ENCODE measurements at regions not wholly inside any gene's neighbourhood (a gene's known extent, or its start where the extent isn't known, plus 50 kb on each side); places are given as distances from the start of the nearest gene placed in this dataset.

- no peak for DNase-seq
- no CpG with 5 or more reads among the region's 3 CpGs for WGBS (ENCODE audit: insufficient coverage)
- H3K4me1 ChIP-seq (ENCODE audit: control insufficient read depth, insufficient read depth, low read length) = peaks cover 6% of the 10 kb centered on the region
- peaks cover 3% of the 10 kb centered on the region for H3K9me3 ChIP-seq (replicated peaks; ENCODE audit: control insufficient read depth, low read depth, low read length)
- no peaks in the 10 kb centered on the region for H3K36me3 ChIP-seq (ENCODE audit: control insufficient read depth, insufficient read depth, low read length)
- H3K4me3 ChIP-seq (ENCODE audit: low read length) = no peak overlapping the region
- H3K27ac ChIP-seq (ENCODE audit: low read length) = no peak overlapping the region
- H3K27me3 ChIP-seq (ENCODE audit: control insufficient read depth, insufficient read depth, low read length) = no peaks in the 10 kb centered on the region
Measured at GRCh38 chr6:4656106-4656505, 120.1 kb upstream of the CDYL start.

- H3K9me3 ChIP-seq (replicated peaks; ENCODE audit: control insufficient read depth, low read depth, low read length) = peaks cover 3% of the 10 kb centered on the region
- no peaks in the 10 kb centered on the region for H3K36me3 ChIP-seq (ENCODE audit: control insufficient read depth, insufficient read depth, low read length)
- no peak overlapping the region for H3K4me3 ChIP-seq (ENCODE audit: low read length)
- WGBS (ENCODE audit: insufficient coverage) = 59% methylated on average over 6 of the region's 12 CpGs
- H3K4me1 ChIP-seq (ENCODE audit: control insufficient read depth, insufficient read depth, low read length) = peaks cover 2% of the 10 kb centered on the region
- DNase-seq = no peak
- no peak overlapping the region for H3K27ac ChIP-seq (ENCODE audit: low read length)
- no peaks in the 10 kb centered on the region for H3K27me3 ChIP-seq (ENCODE audit: control insufficient read depth, insufficient read depth, low read length)
Measured at GRCh38 chr6:4655196-4656025, 120.8 kb upstream of the CDYL start.

DNA sequence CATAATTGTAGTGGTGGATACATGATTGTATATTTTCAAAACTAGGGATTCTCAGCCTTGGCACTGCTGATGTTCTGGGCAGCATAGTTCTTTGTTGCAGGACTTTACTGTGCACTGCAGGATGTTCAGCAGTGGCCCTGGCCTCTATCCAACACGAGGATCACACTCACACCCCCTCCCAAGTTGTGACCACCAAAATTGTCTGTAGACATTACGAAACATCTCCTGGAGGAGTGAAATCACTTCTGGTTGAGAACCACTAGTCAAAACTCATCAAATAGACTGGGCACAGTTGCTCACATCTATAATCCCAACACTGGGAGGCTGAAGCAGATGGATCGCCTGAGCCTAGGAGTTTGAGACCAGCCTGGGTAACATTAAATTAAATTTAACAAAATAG is 123.1 kb upstream of the CDYL start:
- Histone ChIP-seq H3K27ac (ENCODE audit: low read length) (no peak overlapping the region), H3K36me3 (ENCODE audit: control insufficient read depth, insufficient read depth, low read length) (no peaks in the 10 kb centered on the region), H3K4me3 (ENCODE audit: low read length) (no peak overlapping the region), H3K4me1 (ENCODE audit: control insufficient read depth, insufficient read depth, low read length) (no peaks in the 10 kb centered on the region), H3K27me3 (ENCODE audit: control insufficient read depth, insufficient read depth, low read length) (no peaks in the 10 kb centered on the region), H3K9me3 (replicated peaks; ENCODE audit: control insufficient read depth, low read depth, low read length) (peaks cover 3% of the 10 kb centered on the region)
- DNase-seq = no peak
- 80% methylated on average over 1 of the region's 3 CpGs for WGBS (ENCODE audit: insufficient coverage)

DNA sequence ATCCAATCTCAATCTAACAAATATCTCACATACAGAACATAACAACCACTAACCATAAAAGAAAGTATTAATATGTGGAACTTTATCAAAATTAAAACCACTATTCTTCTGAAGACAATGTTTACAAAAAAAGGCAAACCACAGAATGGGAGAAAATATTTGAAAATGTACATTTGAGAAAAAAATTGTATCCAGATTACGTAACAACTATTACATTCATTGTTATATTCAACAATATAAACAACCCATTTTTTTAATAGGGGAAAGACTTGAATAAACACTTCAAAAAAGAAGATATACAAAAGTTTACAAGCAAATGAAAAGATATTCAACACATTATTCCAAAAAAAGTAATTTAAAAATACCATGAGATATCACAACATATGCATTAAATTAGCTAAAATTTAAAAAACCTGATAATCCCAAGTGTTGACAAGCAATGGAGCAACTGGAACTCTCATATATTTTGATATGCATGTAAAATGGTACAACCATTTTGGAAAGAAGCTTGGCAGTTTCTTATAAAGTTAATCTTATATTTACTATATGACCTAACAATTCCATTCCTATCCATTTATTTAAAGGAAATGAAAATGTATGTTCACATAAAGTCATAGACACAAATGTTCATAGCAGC is 124.3 kb upstream of the CDYL start:
- Histone ChIP-seq H3K4me3 (ENCODE audit: low read length) (no peak overlapping the region), H3K27ac (ENCODE audit: low read length) (no peak overlapping the region), H3K9me3 (replicated peaks; ENCODE audit: control insufficient read depth, low read depth, low read length) (peaks cover 3% of the 10 kb centered on the region), H3K4me1 (ENCODE audit: control insufficient read depth, insufficient read depth, low read length) (peaks cover 7% of the 10 kb centered on the region), H3K36me3 (ENCODE audit: control insufficient read depth, insufficient read depth, low read length) (no peaks in the 10 kb centered on the region), H3K27me3 (ENCODE audit: control insufficient read depth, insufficient read depth, low read length) (no peaks in the 10 kb centered on the region)
- WGBS (ENCODE audit: insufficient coverage) = no CpG with 5 or more reads among the region's 1 CpG
- no peak for DNase-seq

DNA sequence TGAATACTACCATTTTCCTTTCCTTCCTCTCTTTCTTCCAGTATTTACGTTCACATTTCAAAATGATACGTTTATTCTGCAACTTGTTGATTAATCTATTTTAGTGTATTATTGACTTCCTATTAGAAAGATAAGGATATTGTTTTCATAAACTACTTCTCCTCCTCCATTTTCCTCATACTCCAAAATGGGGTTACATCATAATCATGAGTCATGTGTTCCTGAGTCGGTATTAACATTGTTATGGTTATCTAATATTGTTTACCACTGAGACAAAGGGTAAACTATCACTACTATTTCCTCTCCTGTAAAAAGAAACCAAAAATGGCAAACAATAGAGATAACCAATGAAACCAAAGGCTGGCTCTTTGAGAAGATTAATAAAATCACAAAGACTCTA is 126.5 kb upstream of the CDYL start:
- H3K27me3 ChIP-seq (ENCODE audit: control insufficient read depth, insufficient read depth, low read length) = no peaks in the 10 kb centered on the region
- WGBS (ENCODE audit: insufficient coverage) = no CpG with 5 or more reads among the region's 3 CpGs
- no peak overlapping the region for H3K27ac ChIP-seq (ENCODE audit: low read length)
- peaks cover 3% of the 10 kb centered on the region for H3K9me3 ChIP-seq (replicated peaks; ENCODE audit: control insufficient read depth, low read depth, low read length)
- peaks cover 7% of the 10 kb centered on the region for H3K4me1 ChIP-seq (ENCODE audit: control insufficient read depth, insufficient read depth, low read length)
- H3K36me3 ChIP-seq (ENCODE audit: control insufficient read depth, insufficient read depth, low read length) = no peaks in the 10 kb centered on the region
- H3K4me3 ChIP-seq (ENCODE audit: low read length) = no peak overlapping the region
- no peak for DNase-seq

GRCh38 chr6:4647414-4648365 is 128.5 kb upstream of the CDYL start:
- H3K4me1 ChIP-seq (ENCODE audit: control insufficient read depth, insufficient read depth, low read length) = peaks cover 7% of the 10 kb centered on the region
- H3K27ac ChIP-seq (ENCODE audit: low read length) = no peak overlapping the region
- peaks cover 3% of the 10 kb centered on the region for H3K9me3 ChIP-seq (replicated peaks; ENCODE audit: control insufficient read depth, low read depth, low read length)
- peak overlapping the region; percentile 26 for H3K4me3 ChIP-seq (ENCODE audit: low read length)
- no peaks in the 10 kb centered on the region for H3K36me3 ChIP-seq (ENCODE audit: control insufficient read depth, insufficient read depth, low read length)
- H3K27me3 ChIP-seq (ENCODE audit: control insufficient read depth, insufficient read depth, low read length) = no peaks in the 10 kb centered on the region
- WGBS (ENCODE audit: insufficient coverage) = 9% methylated on average over 4 of the region's 22 CpGs
- peak; percentile 84 for DNase-seq

DNA sequence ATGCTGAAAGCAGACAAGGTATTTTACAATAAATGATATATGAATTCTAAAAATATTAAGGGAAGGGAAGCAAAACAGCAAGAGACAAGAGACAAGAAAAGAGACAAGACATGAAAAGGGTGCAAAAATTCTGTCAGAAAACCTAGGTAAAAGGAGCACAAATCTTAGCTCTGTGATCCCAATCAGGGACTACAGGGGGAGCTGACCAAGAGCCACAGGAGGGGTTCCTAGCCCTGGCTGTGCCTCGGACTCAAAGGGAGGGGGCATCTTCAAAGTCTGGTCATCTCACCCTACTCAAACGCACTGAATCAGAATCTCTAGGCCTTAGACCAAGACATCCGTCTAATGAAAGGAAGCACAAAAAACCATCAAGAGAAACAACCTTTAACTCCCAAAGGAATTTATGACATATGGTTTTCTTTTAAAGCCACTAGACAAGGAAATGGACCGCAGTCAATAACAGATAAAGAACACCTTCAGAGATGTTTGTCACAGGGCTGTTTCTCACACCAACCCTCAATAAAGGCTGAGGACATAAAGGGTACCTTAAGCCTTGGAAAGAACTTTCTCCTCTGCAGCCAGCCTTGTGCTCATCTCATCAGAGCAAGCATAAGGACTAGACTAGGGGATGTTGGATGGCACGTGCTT is 130.4 kb upstream of the CDYL start:
- H3K27me3 ChIP-seq (ENCODE audit: control insufficient read depth, insufficient read depth, low read length) = no peaks in the 10 kb centered on the region
- no peak for DNase-seq
- H3K4me3 ChIP-seq (ENCODE audit: low read length) = no peak overlapping the region
- no peaks in the 10 kb centered on the region for H3K9me3 ChIP-seq (replicated peaks; ENCODE audit: control insufficient read depth, low read depth, low read length)
- H3K36me3 ChIP-seq (ENCODE audit: control insufficient read depth, insufficient read depth, low read length) = no peaks in the 10 kb centered on the region
- peaks cover 7% of the 10 kb centered on the region for H3K4me1 ChIP-seq (ENCODE audit: control insufficient read depth, insufficient read depth, low read length)
- WGBS (ENCODE audit: insufficient coverage) = no CpG with 5 or more reads among the region's 5 CpGs
- no peak overlapping the region for H3K27ac ChIP-seq (ENCODE audit: low read length)

- H3K27ac ChIP-seq (ENCODE audit: low read length) = no peak overlapping the region
- no peaks in the 10 kb centered on the region for H3K9me3 ChIP-seq (replicated peaks; ENCODE audit: control insufficient read depth, low read depth, low read length)
- H3K27me3 ChIP-seq (ENCODE audit: control insufficient read depth, insufficient read depth, low read length) = no peaks in the 10 kb centered on the region
- no peak overlapping the region for H3K4me3 ChIP-seq (ENCODE audit: low read length)
- no peak for DNase-seq
- H3K36me3 ChIP-seq (ENCODE audit: control insufficient read depth, insufficient read depth, low read length) = no peaks in the 10 kb centered on the region
- no CpG with 5 or more reads among the region's 2 CpGs for WGBS (ENCODE audit: insufficient coverage)
- H3K4me1 ChIP-seq (ENCODE audit: control insufficient read depth, insufficient read depth, low read length) = peaks cover 7% of the 10 kb centered on the region
Measured at GRCh38 chr6:4644996-4645395, 131.2 kb upstream of the CDYL start.

DNA sequence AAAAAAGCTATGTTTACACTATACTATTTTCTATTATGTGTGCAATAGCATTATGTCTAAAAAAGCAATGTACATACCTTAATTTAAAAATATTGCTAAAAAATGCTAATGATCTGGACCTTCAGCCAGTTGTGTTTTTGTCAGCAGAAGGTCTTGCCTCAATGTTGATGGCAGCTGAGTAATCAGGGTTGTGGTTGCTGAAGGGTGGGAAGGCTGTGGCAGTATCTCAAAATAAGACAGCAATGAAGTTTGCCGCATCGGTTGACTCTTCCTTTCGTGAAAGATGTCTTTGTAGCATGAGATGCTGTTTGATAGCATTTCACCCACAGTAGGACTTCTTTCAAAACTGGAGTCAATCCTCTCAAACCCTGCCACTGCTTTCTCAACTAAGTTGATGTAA is 134.7 kb upstream of the CDYL start:
- H3K9me3 ChIP-seq (replicated peaks; ENCODE audit: control insufficient read depth, low read depth, low read length) = no peaks in the 10 kb centered on the region
- no peak overlapping the region for H3K4me3 ChIP-seq (ENCODE audit: low read length)
- peaks cover 9% of the 10 kb centered on the region for H3K4me1 ChIP-seq (ENCODE audit: control insufficient read depth, insufficient read depth, low read length)
- no peak for DNase-seq
- WGBS (ENCODE audit: insufficient coverage) = no CpG with 5 or more reads among the region's 3 CpGs
- H3K27me3 ChIP-seq (ENCODE audit: control insufficient read depth, insufficient read depth, low read length) = no peaks in the 10 kb centered on the region
- H3K27ac ChIP-seq (ENCODE audit: low read length) = no peak overlapping the region
- no peaks in the 10 kb centered on the region for H3K36me3 ChIP-seq (ENCODE audit: control insufficient read depth, insufficient read depth, low read length)
